GM12872 (cell line): ENCODE measurements at regions not wholly inside any gene's neighbourhood (a gene's known extent, or its start where the extent isn't known, plus 50 kb on each side); places are given as distances from the start of the nearest gene placed in this dataset.

Experiments used
- TF ChIP-seq, protein P1 (sequence below): IDR thresholded peaks from 3 replicates; pipeline ENCODE4 v1.5.1; 2011; ENCODE audit warnings: low read depth, mild to moderate bottlenecking, low read length, moderate library complexity; ENCODE audit not compliant: insufficient read depth

GRCh38 chr5:99437986-99438385, 509.2 kb upstream of the CHD1 start:
- TF ChIP-seq, protein P1, sequence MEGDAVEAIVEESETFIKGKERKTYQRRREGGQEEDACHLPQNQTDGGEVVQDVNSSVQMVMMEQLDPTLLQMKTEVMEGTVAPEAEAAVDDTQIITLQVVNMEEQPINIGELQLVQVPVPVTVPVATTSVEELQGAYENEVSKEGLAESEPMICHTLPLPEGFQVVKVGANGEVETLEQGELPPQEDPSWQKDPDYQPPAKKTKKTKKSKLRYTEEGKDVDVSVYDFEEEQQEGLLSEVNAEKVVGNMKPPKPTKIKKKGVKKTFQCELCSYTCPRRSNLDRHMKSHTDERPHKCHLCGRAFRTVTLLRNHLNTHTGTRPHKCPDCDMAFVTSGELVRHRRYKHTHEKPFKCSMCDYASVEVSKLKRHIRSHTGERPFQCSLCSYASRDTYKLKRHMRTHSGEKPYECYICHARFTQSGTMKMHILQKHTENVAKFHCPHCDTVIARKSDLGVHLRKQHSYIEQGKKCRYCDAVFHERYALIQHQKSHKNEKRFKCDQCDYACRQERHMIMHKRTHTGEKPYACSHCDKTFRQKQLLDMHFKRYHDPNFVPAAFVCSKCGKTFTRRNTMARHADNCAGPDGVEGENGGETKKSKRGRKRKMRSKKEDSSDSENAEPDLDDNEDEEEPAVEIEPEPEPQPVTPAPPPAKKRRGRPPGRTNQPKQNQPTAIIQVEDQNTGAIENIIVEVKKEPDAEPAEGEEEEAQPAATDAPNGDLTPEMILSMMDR = no peak

- TF ChIP-seq, protein P1 = no peak
These were observed 470.2 kb upstream of the CHD1 start for GRCh38 chr5:99398976-99399375.

DNA sequence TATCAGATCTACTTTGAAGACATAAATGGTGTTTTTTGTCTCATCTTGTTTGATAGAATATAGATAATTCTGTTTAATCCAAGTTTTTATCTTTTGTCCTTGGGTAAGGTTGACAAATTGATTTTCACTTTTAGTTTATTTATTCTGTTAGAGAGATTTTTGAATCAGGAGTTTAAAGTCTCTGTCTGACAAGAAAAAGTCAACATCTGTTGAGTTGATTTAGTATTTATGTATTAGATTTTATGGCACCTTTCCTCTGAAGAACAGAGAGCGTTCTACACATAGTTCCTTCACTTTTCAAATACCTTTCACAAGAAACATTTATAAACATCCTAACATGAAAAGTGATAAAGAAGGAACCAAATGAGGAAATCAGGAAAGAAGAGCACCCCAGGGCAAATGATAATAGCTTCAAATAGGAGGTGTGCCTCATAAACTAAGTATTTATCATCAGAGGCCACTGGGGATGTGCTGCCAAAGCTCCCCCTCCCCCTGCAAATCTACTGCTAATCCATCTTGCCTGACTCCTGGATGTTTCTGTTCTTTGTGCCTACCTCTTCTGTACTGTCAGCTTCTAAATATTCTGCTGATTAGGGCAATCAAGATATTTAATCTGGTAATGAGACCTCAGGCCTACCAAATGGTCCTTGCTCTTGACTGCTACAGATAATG, 457.7 kb upstream of the CHD1 start:
- TF ChIP-seq, protein P1 = no peak

DNA sequence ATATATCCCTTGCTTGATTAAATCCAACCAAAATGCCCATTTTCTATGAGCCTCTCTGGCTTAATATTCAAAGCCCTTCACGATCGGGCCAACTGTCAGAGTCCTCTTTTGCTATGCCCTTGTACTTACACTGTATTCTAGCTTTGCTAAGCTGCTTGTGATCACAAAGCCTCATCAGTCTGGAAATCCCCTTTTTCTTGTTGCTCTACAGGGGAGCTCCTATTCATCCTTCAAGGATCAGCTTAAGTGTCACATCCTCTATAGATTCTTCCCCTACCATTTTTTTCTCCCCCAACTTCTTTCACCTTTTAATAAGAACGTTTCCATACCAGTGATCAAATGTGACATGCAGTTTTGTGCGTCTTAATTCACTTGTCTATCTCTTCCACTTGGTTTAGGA, 450.4 kb upstream of the CHD1 start:
- TF ChIP-seq, protein P1 = no peak

GRCh38 chr5:99378443-99378842, 449.6 kb upstream of the CHD1 start:
- TF ChIP-seq, protein P1 = no peak

DNA sequence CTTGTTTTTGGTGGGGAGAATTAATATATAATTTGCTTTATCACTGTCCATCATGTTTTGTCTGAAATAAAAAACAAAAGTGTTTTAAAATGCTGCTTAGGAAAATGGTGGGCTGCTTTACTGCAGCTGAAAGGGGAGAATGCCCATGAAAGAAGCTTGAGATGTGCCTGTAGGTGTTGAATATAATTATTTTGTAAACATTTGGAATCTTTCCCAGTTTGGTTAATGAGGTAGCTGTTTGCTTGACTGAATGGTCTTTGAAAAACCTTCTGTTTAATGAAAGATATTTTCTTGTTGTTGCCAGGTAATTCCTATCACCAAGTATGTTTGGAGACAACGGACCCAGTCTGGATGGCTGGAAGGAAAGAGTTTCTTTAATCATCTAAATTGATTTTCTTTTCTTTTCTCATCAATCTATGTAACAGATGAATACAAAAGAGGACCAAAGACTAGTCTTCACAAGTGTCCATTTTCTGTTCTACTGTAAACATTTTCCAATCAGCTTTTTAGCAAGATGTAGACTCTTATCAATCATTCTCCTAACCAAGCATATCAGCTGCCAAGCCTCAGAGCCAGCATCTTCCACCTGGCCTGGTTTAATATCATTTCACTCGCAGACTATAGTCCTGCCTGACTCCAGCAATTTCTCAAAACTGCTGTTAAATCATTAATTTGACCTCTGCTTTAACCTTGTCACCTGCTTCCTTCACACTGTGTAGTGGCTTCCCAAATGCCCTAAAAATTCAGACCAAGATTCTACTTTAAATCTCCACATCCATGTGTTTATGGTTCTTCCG, 441.2 kb upstream of the CHD1 start:
- TF ChIP-seq, protein P1 = no peak

- TF ChIP-seq, protein P1 = no peak
These were observed 439.9 kb upstream of the CHD1 start for GRCh38 chr5:99368726-99369125.
